MM.1S (cell line): ENCODE measurements at regions not wholly inside any gene's neighbourhood (a gene's known extent, or its start where the extent isn't known, plus 50 kb on each side); places are given as distances from the start of the nearest gene placed in this dataset.

Experiments
- DNase-seq: peaks from one replicate; pipeline ENCODE4 v3.0.0-alpha.2; 2015
- H2AFZ ChIP-seq: fragments of 300-600 bp; sonication (generic); 2 replicates; pipeline ENCODE4 v1.6.0; 2016; ENCODE audit warnings: antibody characterized with exemption, low read length
- H3F3A ChIP-seq: fragments of 300-600 bp; sonication (generic); 2 replicates; pipeline ENCODE4 v1.6.1; 2016; ENCODE audit warnings: mild to moderate bottlenecking, antibody characterized with exemption, low read length, moderate library complexity, mixed read lengths; ENCODE audit not compliant: insufficient read depth
- H3K27ac ChIP-seq: fragments of 300-600 bp; sonication (generic); 2 replicates; pipeline ENCODE4 v1.5.1; 2016; ENCODE audit warnings: mild to moderate bottlenecking, low read length
- H3K27me3 ChIP-seq: fragments of 300-600 bp; sonication (generic); replicated peaks from 2 replicates; pipeline ENCODE4 v1.6.0; 2016; ENCODE audit warnings: low read length; ENCODE audit not compliant: insufficient read depth
- H3K36me3 ChIP-seq: fragments of 300-600 bp; sonication (generic); replicated peaks from 2 replicates; pipeline ENCODE4 v1.6.1; 2016; ENCODE audit warnings: mild to moderate bottlenecking, low read length, mixed read lengths; ENCODE audit not compliant: insufficient read depth
- H3K4me1 ChIP-seq: fragments of 300-600 bp; sonication (generic); 2 replicates; pipeline ENCODE4 v1.6.1; 2016; ENCODE audit warnings: low read length, mixed read lengths
- H3K4me2 ChIP-seq: fragments of 300-600 bp; sonication (generic); 2 replicates; pipeline ENCODE4 v1.6.0; 2016; ENCODE audit warnings: low read depth, low read length
- H3K4me3 ChIP-seq: fragments of 300-600 bp; sonication (generic); 2 replicates; pipeline ENCODE4 v1.5.1; 2016; ENCODE audit warnings: low read length, mixed read lengths
- H3K79me2 ChIP-seq: fragments of 300-600 bp; sonication (generic); 2 replicates; pipeline ENCODE4 v1.6.1; 2016; ENCODE audit warnings: mixed run types, low read length, mixed read lengths
- H3K9ac ChIP-seq: fragments of 300-600 bp; sonication (generic); 2 replicates; pipeline ENCODE4 v1.6.1; 2016; ENCODE audit warnings: low read length, mixed read lengths
- H3K9me2 ChIP-seq: fragments of 300-600 bp; sonication (generic); replicated peaks from 2 replicates; pipeline ENCODE4 v1.6.1; 2016; ENCODE audit warnings: mild to moderate bottlenecking, low read length, mixed read lengths; ENCODE audit not compliant: insufficient read depth
- H3K9me3 ChIP-seq: fragments of 300-600 bp; sonication (generic); replicated peaks from 2 replicates; pipeline ENCODE4 v1.6.1; 2016; ENCODE audit warnings: mild to moderate bottlenecking, low read length, mixed read lengths; ENCODE audit not compliant: insufficient read depth
- H4K20me1 ChIP-seq: fragments of 300-600 bp; sonication (generic); 2 replicates; pipeline ENCODE4 v1.6.1; 2016; ENCODE audit warnings: mild to moderate bottlenecking, low read length, moderate library complexity, mixed read lengths; ENCODE audit not compliant: insufficient read depth
- CTCF ChIP-seq: fragments of 300-600 bp; sonication (generic); IDR thresholded peaks from 2 replicates; pipeline ENCODE4 v1.5.1; 2016; ENCODE audit warnings: antibody characterized with exemption, low read length, mixed read lengths
- EZH2 ChIP-seq: fragments of 300-600 bp; sonication (generic); optimal IDR thresholded peaks from 2 replicates; pipeline ENCODE3; 2017; ENCODE audit warnings: low read depth, mild to moderate bottlenecking, antibody characterized with exemption, low read length, mixed read lengths
- EZH2phosphoT487 ChIP-seq: fragments of 300-600 bp; sonication (generic); IDR thresholded peaks from 2 replicates; pipeline ENCODE4 v1.6.1; 2018; ENCODE audit warnings: antibody characterized with exemption, low read length

GRCh38 chr10:75347186-75347585 is 54.4 kb downstream of the ZNF503 start:
- no peak overlapping the region for H3K27ac ChIP-seq
- no peak overlapping the region for H3K4me2 ChIP-seq
- no peaks in the 10 kb centered on the region for H3K4me1 ChIP-seq
- no peaks in the 10 kb centered on the region for H4K20me1 ChIP-seq
- no peaks in the 10 kb centered on the region for H3K9me2 ChIP-seq
- H3K9ac ChIP-seq = no peak overlapping the region
- no peak for DNase-seq
- TF ChIP-seq EZH2 (no peak), CTCF (no peak), EZH2phosphoT487 (no peak)
- no peaks in the 10 kb centered on the region for H3K79me2 ChIP-seq
- no peaks in the 10 kb centered on the region for H3K27me3 ChIP-seq
- no peak overlapping the region for H2AFZ ChIP-seq
- no peak overlapping the region for H3K4me3 ChIP-seq
- no peaks in the 10 kb centered on the region for H3F3A ChIP-seq
- H3K9me3 ChIP-seq = no peaks in the 10 kb centered on the region
- no peaks in the 10 kb centered on the region for H3K36me3 ChIP-seq

GRCh38 chr10:75345738-75346137 is 55.8 kb downstream of the ZNF503 start:
- Histone ChIP-seq H3K9me3 (no peaks in the 10 kb centered on the region), H4K20me1 (no peaks in the 10 kb centered on the region), H3K79me2 (no peaks in the 10 kb centered on the region), H3K4me2 (no peak overlapping the region), H3K9ac (no peak overlapping the region), H3K27me3 (no peaks in the 10 kb centered on the region), H3K4me1 (no peaks in the 10 kb centered on the region), H3K36me3 (no peaks in the 10 kb centered on the region), H3K4me3 (no peak overlapping the region), H2AFZ (no peak overlapping the region), H3K9me2 (no peaks in the 10 kb centered on the region), H3F3A (no peaks in the 10 kb centered on the region), H3K27ac (no peak overlapping the region)
- TF ChIP-seq EZH2 = no peak
- no peak for TF ChIP-seq CTCF
- TF ChIP-seq EZH2phosphoT487 = no peak
- DNase-seq = no peak

GRCh38 chr10:75344170-75344569 is 57.4 kb downstream of the ZNF503 start:
- no peaks in the 10 kb centered on the region for H3K36me3 ChIP-seq
- H3K4me1 ChIP-seq = no peaks in the 10 kb centered on the region
- no peaks in the 10 kb centered on the region for H3K27me3 ChIP-seq
- H3K27ac ChIP-seq = no peak overlapping the region
- no peaks in the 10 kb centered on the region for H4K20me1 ChIP-seq
- no peak for TF ChIP-seq EZH2
- TF ChIP-seq CTCF = no peak
- TF ChIP-seq EZH2phosphoT487 = no peak
- no peak for DNase-seq
- no peaks in the 10 kb centered on the region for H3F3A ChIP-seq
- no peak overlapping the region for H3K4me2 ChIP-seq
- H3K4me3 ChIP-seq = no peak overlapping the region
- no peak overlapping the region for H3K9ac ChIP-seq
- no peak overlapping the region for H2AFZ ChIP-seq
- H3K9me2 ChIP-seq = no peaks in the 10 kb centered on the region
- H3K9me3 ChIP-seq = no peaks in the 10 kb centered on the region
- H3K79me2 ChIP-seq = no peaks in the 10 kb centered on the region
